Astrocyte (in vitro differentiated cells and primary cell): ENCODE measurements at regions not wholly inside any gene's neighbourhood (a gene's known extent, or its start where the extent isn't known, plus 50 kb on each side); places are given as distances from the start of the nearest gene placed in this dataset.

Experiments
- EZH2 ChIP-seq: IDR thresholded peaks from 2 replicates; pipeline ENCODE4 v1.6.1; 2012; ENCODE audit warnings: mild to moderate bottlenecking, low read length, inconsistent platforms; ENCODE audit not compliant: insufficient read depth
- TF ChIP-seq, protein P1 (sequence below): IDR thresholded peaks from 2 replicates; pipeline ENCODE4 v1.5.1; 2011; ENCODE audit warnings: low read depth, mild to moderate bottlenecking, inconsistent platforms, low read length, moderate library complexity; ENCODE audit not compliant: insufficient read depth

DNA sequence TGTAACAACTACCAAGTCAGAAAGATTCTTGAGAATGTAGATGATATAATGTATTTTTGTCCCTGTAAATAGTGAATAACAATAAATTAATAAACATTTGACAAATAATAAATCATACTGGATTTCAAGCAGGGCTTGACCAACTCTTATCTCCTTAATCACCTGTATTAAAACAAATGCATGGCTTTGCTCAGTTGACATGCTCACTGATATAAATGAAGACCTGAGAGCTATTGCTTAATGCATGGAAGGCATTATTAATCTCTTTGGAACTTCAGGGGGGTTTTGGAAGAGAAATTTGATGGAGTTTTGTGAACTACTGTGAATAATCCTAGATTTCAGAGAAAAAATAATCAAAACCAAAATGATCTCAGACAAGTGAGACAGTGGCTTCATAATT lies 1420.4 kb upstream of the TENM4 start:
- TF ChIP-seq, protein P1, sequence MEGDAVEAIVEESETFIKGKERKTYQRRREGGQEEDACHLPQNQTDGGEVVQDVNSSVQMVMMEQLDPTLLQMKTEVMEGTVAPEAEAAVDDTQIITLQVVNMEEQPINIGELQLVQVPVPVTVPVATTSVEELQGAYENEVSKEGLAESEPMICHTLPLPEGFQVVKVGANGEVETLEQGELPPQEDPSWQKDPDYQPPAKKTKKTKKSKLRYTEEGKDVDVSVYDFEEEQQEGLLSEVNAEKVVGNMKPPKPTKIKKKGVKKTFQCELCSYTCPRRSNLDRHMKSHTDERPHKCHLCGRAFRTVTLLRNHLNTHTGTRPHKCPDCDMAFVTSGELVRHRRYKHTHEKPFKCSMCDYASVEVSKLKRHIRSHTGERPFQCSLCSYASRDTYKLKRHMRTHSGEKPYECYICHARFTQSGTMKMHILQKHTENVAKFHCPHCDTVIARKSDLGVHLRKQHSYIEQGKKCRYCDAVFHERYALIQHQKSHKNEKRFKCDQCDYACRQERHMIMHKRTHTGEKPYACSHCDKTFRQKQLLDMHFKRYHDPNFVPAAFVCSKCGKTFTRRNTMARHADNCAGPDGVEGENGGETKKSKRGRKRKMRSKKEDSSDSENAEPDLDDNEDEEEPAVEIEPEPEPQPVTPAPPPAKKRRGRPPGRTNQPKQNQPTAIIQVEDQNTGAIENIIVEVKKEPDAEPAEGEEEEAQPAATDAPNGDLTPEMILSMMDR: no peak
- no peak for TF ChIP-seq EZH2
